Epithelial cell of prostate (primary cell): ENCODE measurements at regions not wholly inside any gene's neighbourhood (a gene's known extent, or its start where the extent isn't known, plus 50 kb on each side); places are given as distances from the start of the nearest gene placed in this dataset.
"Not testable (repeated sequence)": the region's sequence is repeated elsewhere in the genome, so short reads cannot be mapped to it uniquely, and the experiment has no call there.

Experiments
- DNase-seq: peaks from one replicate; pipeline ENCODE4 v3.0.0-alpha.2; 2011; ENCODE audit warnings: low read depth, low spot score
- H3K27ac ChIP-seq: fragments of 450-650 bp; 2 replicates; pipeline ENCODE4 v1.5.1; 2017; ENCODE audit warnings: mild to moderate bottlenecking

- H3K27ac ChIP-seq = no peak overlapping the region
These were observed 192.2 kb upstream of the HAAO start for GRCh38 chr2:42984617-42985016.

GRCh38 chr2:42984081-42984480 lies 191.7 kb upstream of the HAAO start:
- H3K27ac ChIP-seq = no peak overlapping the region

More at GRCh38 chr2:42984617-42985016, 192.2 kb upstream of the HAAO start:
- DNase-seq = no peak

GRCh38 chr2:42980764-42981416 lies 188.5 kb upstream of the HAAO start:
- DNase-seq = no peak
- H3K27ac ChIP-seq = no peak overlapping the region

More at GRCh38 chr2:42984081-42984480, 191.7 kb upstream of the HAAO start:
- no peak for DNase-seq

GRCh38 chr2:42979870-42980763 lies 187.7 kb upstream of the HAAO start:
- no peak for DNase-seq
- no peak overlapping the region for H3K27ac ChIP-seq

GRCh38 chr2:42979416-42979869 lies 187.1 kb upstream of the HAAO start:
- no peak for DNase-seq
- no peak overlapping the region for H3K27ac ChIP-seq

GRCh38 chr2:42978887-42979415 lies 186.6 kb upstream of the HAAO start:
- no peak overlapping the region for H3K27ac ChIP-seq
- DNase-seq = no peak

- H3K27ac ChIP-seq = no peak overlapping the region
- DNase-seq = no peak
These were observed 185.9 kb upstream of the HAAO start for GRCh38 chr2:42978175-42978886.

- no peak overlapping the region for H3K27ac ChIP-seq
- no peak for DNase-seq
These were observed 185.1 kb upstream of the HAAO start for GRCh38 chr2:42977270-42978174.

- no peak for DNase-seq
- H3K27ac ChIP-seq = no peak overlapping the region
These were observed 184.0 kb upstream of the HAAO start for GRCh38 chr2:42976351-42976750.

GRCh38 chr2:42974721-42975717 lies 182.6 kb upstream of the HAAO start:
- H3K27ac ChIP-seq = no peak overlapping the region
- no peak for DNase-seq

- no peak for DNase-seq
- H3K27ac ChIP-seq = no peak overlapping the region
These were observed 181.9 kb upstream of the HAAO start for GRCh38 chr2:42974169-42974720.

GRCh38 chr2:42973726-42974125 lies 181.3 kb upstream of the HAAO start:
- no peak for DNase-seq
- H3K27ac ChIP-seq = no peak overlapping the region

- H3K27ac ChIP-seq = peak overlapping the region; percentile 55
- DNase-seq = not testable (repeated sequence)
These were observed 180.6 kb upstream of the HAAO start for GRCh38 chr2:42972933-42973516.

GRCh38 chr2:42971947-42972736 lies 179.8 kb upstream of the HAAO start:
- peak overlapping the region; percentile 55 for H3K27ac ChIP-seq
- DNase-seq = peak; percentile 50

GRCh38 chr2:42971381-42971780 lies 179.0 kb upstream of the HAAO start:
- DNase-seq = no peak
- no peak overlapping the region for H3K27ac ChIP-seq

- DNase-seq = no peak
- no peak overlapping the region for H3K27ac ChIP-seq
These were observed 177.8 kb upstream of the HAAO start for GRCh38 chr2:42970151-42970550.
